AG04450 (cell line): ENCODE measurements at regions not wholly inside any gene's neighbourhood (a gene's known extent, or its start where the extent isn't known, plus 50 kb on each side); places are given as distances from the start of the nearest gene placed in this dataset.
"Not testable (repeated sequence)": the region's sequence is repeated elsewhere in the genome, so short reads cannot be mapped to it uniquely, and the experiment has no call there.

ENCODE experiments used
- CTCF ChIA-PET: fragments of 300-600, 350-600 bp; formaldehyde crosslinking; extraction: SDS; loops from one replicate; lab custom pipeline; 2022; ENCODE audit warnings: antibody characterized with exemption, inconsistent platforms; lab: Charles Lee
- POLR2A ChIA-PET: fragments of 350-600 bp; formaldehyde crosslinking; extraction: SDS; loops from one replicate; lab custom pipeline; 2021; ENCODE audit warnings: antibody characterized with exemption, inconsistent platforms; lab: Yijun Ruan, JAX
- DNase-seq: peaks from one replicate; pipeline ENCODE4 v3.0.0-alpha.2; 2011; ENCODE audit warnings: low read depth, low spot score
- H3K27ac ChIP-seq: one replicate; pipeline ENCODE4 v1.5.1; 2012; ENCODE audit warnings: low read depth, low read length, control low read depth
- H3K27me3 ChIP-seq: one replicate; pipeline ENCODE4 v1.6.0; 2012; ENCODE audit warnings: low read length; ENCODE audit not compliant: control insufficient read depth, insufficient read depth
- H3K4me3 ChIP-seq: 2 replicates; pipeline ENCODE4 v1.5.1; 2011; ENCODE audit warnings: mild to moderate bottlenecking, low read depth, low read length, control low read depth
- H3K9me3 ChIP-seq: 2 replicates; pipeline ENCODE4 v1.5.1; 2012; ENCODE audit warnings: low read length; ENCODE audit not compliant: control insufficient read depth, insufficient read depth
- CTCF ChIP-seq: IDR thresholded peaks from 2 replicates; pipeline ENCODE4 v1.5.1; 2011; ENCODE audit warnings: low read depth, low read length, control low read depth, inconsistent platforms

- ChIA-PET CTCF (no interaction called here), POLR2A (no interaction called here)
- H3K27ac ChIP-seq, result no peak overlapping the region
- DNase-seq, result no peak
- no peaks in the 10 kb centered on the region for H3K27me3 ChIP-seq
- no peak for TF ChIP-seq CTCF
- H3K9me3 ChIP-seq, result no peaks in the 10 kb centered on the region
- H3K4me3 ChIP-seq, result no peak overlapping the region
These were observed 117.7 kb upstream of the CCDC90B start for GRCh38 chr11:83403691-83404389.

DNA sequence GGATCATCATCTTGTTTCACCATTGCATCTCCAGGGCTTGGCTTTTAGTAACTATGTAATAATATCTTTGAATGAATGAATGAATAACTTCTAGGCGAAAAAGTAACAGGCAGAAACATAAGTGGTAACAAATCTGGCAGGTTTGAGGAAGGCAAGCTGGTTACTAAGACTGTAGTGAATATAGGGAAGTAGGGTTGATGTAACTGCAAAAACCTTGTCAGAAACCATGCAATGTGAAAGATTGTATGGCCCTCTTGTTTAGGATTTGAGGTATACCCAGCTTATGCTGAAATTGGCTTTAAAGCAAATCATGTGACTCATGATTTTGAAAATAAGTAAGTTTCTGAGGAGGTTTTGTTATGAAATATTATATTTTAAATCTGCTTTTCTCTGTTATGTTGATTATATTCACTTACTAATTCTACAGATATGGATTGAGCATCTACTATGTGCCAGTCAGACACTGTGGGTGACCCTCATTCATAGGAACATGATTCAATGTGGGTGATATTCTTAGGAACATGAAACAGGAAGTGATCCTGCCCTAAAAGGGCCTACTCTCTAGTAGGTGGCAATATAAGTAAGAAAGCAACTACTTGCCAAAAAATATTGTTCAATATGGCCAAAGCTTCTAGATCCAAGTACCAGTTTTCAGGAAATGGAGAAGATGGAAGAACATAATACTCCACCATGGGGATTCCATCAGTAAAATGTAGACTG, 115.5 kb upstream of the CCDC90B start:
- H3K27ac ChIP-seq, result no peak overlapping the region
- ChIA-PET CTCF (no interaction called here), POLR2A (no interaction called here)
- no peaks in the 10 kb centered on the region for H3K27me3 ChIP-seq
- DNase-seq, result no peak
- no peaks in the 10 kb centered on the region for H3K9me3 ChIP-seq
- no peak for TF ChIP-seq CTCF
- H3K4me3 ChIP-seq, result no peak overlapping the region

DNA sequence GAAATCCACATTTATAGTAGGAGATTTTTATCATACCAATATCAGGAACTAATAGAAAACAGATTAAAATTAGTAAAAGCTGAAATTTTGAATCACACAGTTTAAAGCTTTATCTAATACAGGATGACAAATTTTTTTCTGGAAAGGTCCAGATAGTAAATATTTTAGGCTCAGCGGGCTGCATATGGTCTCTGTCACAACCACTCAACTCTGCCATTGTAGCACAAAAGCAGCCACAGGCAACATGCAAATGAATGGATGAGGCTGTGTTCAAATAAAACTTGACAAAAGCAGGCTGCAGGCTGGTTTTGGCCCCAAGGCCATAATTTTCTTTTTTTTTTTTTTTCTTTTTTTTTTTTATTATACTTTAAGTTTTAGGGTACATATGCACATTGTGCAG, 108.2 kb upstream of the CCDC90B start:
- no peak for DNase-seq
- Histone ChIP-seq H3K27ac (no peak overlapping the region), H3K27me3 (no peaks in the 10 kb centered on the region), H3K4me3 (no peak overlapping the region), H3K9me3 (no peaks in the 10 kb centered on the region)
- ChIA-PET POLR2A (no interaction called here), CTCF (no interaction called here)
- no peak for TF ChIP-seq CTCF

GRCh38 chr11:83392556-83392955, 106.4 kb upstream of the CCDC90B start:
- CTCF ChIA-PET, result no interaction called here
- no peaks in the 10 kb centered on the region for H3K9me3 ChIP-seq
- H3K27ac ChIP-seq, result no peak overlapping the region
- no peaks in the 10 kb centered on the region for H3K27me3 ChIP-seq
- POLR2A ChIA-PET, result no interaction called here
- no peak for DNase-seq
- TF ChIP-seq CTCF, result no peak
- H3K4me3 ChIP-seq, result no peak overlapping the region

- no peak for DNase-seq
- POLR2A ChIA-PET, result no interaction called here
- no peak for TF ChIP-seq CTCF
- no peaks in the 10 kb centered on the region for H3K27me3 ChIP-seq
- H3K27ac ChIP-seq, result no peak overlapping the region
- H3K4me3 ChIP-seq, result no peak overlapping the region
- CTCF ChIA-PET, result no interaction called here
- H3K9me3 ChIP-seq, result no peaks in the 10 kb centered on the region
These were observed 103.8 kb upstream of the CCDC90B start for GRCh38 chr11:83389975-83390374.

GRCh38 chr11:83383838-83384237, 97.7 kb upstream of the CCDC90B start:
- POLR2A ChIA-PET, H3K27ac ChIP-seq, H3K9me3 ChIP-seq, H3K4me3 ChIP-seq, DNase-seq, CTCF ChIA-PET, H3K27me3 ChIP-seq: not testable (repeated sequence)
